Fibroblast of skin of scalp (primary cell): ENCODE measurements at regions not wholly inside any gene's neighbourhood (a gene's known extent, or its start where the extent isn't known, plus 50 kb on each side); places are given as distances from the start of the nearest gene placed in this dataset.
"Not testable (repeated sequence)": the region's sequence is repeated elsewhere in the genome, so short reads cannot be mapped to it uniquely, and the experiment has no call there.

Experiments used
- DNase-seq: peaks from one replicate; pipeline ENCODE4 v3.0.0-alpha.2; 2013

GRCh38 chr10:80952436-80952835 is 414.7 kb downstream of the SH2D4B start:
- no peak for DNase-seq

- DNase-seq = no peak
These were observed 419.5 kb downstream of the SH2D4B start for GRCh38 chr10:80957161-80957560.

DNA sequence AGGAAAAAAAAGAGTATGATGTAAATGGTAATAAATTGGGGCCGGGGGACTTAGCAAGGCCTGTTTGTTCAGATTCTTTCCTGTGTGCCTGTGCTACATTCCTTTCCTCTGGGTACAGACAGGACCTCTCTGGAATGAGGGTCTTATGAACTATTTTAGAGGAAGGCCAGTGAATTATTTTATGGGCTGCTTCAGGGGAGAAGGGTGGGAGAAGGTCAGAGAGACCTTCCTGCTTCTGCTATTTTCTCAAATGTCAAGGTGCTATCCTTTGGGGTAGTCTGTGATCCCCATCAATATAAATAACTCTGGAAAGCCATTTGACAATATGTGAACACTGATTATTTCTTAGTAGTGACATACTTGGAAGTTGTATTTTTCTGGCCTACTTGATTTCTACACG is 426.5 kb downstream of the SH2D4B start:
- no peak for DNase-seq

GRCh38 chr10:80964955-80965614 is 427.4 kb downstream of the SH2D4B start:
- DNase-seq = no peak

GRCh38 chr10:80966326-80966986 is 428.8 kb downstream of the SH2D4B start:
- DNase-seq = no peak

DNA sequence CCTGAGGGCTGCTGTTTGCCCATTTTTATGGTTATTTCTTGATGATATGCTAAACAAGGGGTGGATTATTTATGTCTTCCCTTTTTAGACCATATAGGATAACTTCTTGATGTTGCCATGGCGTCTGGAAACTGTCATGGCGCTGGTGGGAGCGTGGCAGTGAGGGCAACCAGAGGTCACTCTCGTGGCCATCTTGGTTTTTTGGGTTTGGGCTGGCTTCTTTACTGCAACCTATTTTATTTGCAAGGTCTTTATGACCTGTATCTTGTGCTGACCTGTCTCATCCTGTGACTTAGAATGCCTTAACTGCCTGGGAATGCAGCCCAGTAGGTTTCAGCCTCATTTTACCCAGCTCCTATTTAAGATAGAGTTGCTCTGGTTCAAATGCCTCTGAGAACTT is 429.7 kb downstream of the SH2D4B start:
- not testable (repeated sequence) for DNase-seq

DNA sequence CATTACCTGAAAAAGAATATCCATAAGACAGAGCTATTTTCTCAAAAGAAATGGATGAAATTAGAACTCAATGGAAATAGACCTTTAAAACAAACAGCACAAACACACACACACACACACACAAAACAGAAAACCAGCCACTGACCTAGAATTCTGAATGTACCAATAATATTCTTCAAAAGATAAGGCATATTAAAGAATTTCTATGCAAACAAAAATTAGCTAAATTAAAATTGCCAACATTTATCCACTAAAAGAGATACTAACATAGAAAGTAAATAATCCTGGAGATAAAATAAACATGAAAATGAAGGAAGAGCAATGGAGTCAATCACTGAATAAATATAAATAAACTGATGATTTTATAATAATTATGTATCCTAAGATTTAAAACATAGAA is 431.2 kb downstream of the SH2D4B start:
- no peak for DNase-seq

DNA sequence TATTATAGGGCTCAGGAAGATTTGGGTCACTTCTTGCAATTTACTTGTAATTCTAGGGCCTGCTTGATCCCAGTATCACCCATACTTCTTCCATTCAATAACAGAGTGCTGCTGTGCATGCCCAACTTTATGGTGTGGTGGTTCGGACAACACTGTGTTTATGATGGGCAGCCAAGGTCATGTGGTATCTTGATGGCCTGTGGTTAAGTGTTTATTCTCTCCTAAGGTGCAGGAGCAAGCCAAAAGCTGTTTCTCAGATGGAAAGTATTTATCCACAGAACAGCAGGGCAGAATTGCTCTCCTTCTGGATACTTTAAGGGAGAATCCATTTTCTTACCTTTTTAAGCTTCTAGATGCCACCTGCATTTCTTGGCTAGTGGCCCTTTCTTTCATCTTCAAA is 433.8 kb downstream of the SH2D4B start:
- no peak for DNase-seq

- DNase-seq = no peak
These were observed 439.0 kb downstream of the SH2D4B start for GRCh38 chr10:80976658-80977057.

DNA sequence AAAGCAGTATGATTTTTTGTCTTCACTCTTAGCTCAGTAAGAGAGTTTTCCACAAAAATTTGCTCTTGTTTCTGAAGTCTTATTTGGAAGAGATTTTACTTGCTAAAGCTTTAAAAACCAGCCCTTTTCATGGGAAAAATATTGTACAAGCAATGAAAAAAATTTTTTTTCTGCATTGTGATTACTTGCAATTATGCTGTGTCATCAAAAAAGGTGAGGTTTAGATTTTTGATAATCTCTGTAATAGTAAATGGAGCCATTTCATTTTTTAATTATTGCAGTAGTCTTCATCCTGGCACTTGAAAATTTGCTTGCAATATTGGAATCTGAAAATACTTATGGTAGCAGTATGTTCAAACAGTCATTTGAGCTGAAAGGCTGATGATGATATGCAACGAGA is 447.4 kb downstream of the SH2D4B start:
- DNase-seq = no peak

DNA sequence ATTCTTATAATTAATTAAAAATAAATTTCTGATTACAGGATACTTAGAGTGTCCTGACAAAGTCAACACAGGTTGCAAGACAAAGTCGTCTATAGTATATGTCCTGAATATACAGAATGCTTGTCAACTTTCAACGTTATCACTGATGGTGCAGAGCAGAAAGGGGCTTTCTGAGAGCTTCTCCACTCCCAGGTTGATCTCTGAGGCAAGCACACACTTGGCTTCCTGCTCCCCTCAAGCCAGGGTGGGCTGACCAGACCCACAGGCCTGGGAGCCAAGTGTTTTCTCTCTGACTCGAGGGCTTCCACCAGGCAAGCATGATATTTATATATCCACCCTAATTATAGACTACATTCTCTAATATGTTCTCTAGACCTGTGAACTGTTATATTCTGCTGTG is 448.9 kb downstream of the SH2D4B start:
- DNase-seq = no peak

DNA sequence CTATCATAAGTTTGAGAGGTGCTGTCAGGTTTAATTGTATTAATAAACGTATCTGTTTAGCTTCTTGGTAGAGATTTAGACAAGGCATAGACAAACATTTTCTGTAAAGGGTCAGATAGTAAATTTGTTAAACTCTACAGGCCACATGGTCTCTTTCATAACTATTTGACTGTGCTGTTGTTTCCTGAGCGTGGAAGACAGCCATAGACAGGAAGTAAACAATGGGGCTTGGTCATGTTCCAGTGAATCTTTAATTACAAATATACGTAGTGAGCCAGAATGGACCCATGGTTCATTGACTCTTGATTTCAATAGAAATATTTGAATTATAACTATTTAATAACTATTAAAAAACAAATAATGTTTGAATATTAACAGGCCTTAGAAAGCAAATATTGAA is 451.1 kb downstream of the SH2D4B start:
- no peak for DNase-seq

GRCh38 chr10:80996615-80997193 is 459.0 kb downstream of the SH2D4B start:
- DNase-seq = no peak

DNA sequence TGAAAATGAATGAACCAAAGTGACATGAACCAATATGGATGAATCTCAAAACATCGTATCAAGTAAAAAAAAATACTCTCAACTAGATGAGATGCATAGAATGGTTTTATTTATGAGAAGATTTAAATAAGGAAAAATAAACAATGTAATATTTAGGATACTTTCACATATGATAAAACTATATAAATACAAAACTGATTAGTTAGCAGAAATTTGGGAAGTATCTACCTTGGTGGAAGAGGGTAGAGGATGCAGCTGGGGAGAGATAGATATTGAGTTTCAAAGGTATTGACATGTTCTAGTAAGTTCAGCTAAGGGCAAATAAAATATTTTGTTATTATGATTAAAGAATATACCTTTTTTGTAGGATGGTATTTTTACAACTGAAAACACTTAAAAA is 463.1 kb downstream of the SH2D4B start:
- DNase-seq = no peak

DNA sequence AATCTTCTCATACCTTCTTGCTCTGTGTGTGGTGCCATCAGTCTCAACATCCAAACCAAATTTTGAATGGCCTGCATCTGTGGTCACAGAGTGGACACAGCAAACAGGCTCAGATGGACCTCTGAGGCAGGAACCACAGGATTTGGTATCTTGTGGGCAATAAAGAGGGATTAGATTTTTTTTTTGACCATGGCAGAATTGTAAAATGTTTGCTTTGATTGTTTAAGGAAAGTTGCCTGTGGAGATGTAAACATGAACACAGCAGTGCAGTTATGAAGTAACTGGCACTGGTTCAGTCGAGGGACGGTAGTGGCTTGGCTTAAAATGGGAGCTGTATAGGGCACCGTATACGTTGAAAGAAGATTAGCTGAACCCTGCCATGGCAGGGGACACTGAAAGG is 464.7 kb downstream of the SH2D4B start:
- DNase-seq = no peak

DNA sequence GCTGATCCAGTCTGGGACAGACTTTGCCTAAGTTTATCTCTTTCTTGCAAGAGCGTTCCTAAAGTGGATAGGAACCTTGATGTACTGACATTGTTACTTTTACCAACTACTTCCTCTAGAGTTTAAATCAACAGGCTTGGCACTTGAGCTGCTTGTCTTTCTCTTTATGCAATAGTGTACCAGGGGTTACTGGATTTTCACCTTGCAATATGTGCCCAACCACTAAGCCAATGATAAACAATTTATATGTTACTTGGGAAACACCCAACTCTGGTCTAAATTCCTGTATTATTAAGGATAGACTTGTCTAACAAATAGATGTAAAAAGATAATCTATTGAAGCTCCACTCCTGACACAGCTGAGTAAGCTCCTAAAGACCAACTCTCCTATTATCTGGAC is 470.2 kb downstream of the SH2D4B start:
- no peak for DNase-seq

- no peak for DNase-seq
These were observed 471.0 kb downstream of the SH2D4B start for GRCh38 chr10:81008726-81009125.

- no peak for DNase-seq
These were observed 471.6 kb downstream of the SH2D4B start for GRCh38 chr10:81009296-81009695.

DNA sequence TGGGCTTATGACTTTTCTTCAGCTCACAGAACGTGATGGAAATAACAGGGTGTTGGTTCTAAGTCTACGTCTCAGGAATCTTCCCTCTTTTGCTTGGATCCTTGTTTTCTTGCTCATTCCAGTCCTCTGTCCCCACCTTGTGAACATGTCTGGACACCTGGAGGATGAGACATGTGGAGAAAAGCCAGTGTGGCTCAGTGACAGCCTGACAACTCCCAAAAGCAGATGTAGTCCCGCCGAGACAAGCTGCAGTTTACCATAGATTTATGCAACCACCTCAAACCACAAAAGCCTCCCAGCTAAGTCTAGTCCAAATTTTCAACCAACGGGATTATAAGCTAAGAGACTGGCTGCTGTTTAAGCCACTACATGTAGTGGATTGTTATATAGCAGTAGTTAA is 476.1 kb downstream of the SH2D4B start:
- DNase-seq = no peak

DNA sequence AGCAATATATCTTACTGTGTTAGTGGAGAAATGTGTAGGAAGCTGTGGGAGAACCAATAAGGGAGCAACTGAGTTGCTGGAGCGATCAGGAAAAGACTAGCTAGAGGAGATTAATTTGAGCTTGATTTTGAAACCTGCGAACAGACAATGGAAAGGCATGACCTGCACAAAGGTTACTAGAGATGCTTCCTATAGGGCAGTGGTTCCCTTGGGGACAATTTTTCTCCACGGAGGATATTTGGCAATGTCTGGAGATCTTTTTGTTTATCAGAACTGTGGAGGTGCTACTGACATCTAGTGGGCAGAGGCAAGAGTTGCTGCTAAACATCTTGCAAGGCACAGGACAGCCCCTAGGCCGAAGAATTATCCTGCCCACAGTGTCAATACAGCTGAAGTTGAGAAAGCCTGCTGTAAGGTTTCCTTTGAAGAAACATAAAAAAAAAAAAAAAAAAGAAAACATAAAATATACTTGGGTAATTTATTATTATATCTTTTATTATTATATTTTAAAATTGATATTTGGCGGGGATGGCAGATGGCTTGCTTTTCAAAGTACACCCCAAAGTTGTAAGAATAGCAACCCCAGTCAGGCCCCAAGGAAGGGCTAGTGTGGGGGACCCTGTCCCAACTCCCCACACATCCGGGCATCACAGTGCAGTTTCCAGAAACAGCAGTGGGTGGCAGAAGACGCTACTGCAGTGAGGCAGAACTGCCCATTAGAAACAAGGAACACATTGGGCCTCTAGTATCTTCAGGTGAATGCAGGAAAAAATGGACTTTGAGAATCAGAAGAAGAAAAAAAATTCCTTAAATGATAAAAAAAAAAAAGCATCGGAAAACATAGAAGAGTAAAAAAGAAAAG is 481.6 kb downstream of the SH2D4B start:
- DNase-seq = peak; percentile 68

- no peak for DNase-seq
These were observed 483.9 kb downstream of the SH2D4B start for GRCh38 chr10:81021428-81022129.

DNA sequence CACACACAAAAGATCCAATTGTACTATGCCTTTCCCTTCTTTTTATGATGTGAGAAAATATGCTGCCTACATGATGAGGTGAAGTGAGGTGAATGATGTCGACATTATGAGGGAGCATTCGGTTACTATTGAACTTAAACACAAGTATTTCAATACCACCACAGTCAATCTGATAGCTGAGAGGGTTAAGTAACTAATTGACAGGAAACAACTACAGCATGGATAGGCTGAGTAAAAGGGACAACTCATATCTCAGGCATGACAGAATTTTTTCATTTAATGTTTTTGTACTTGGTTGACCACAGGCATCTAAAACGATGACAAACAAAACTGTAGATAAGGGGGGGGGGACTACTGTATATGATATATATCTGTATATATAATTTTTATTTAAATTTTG is 488.9 kb downstream of the SH2D4B start:
- peak; percentile 84 for DNase-seq

DNA sequence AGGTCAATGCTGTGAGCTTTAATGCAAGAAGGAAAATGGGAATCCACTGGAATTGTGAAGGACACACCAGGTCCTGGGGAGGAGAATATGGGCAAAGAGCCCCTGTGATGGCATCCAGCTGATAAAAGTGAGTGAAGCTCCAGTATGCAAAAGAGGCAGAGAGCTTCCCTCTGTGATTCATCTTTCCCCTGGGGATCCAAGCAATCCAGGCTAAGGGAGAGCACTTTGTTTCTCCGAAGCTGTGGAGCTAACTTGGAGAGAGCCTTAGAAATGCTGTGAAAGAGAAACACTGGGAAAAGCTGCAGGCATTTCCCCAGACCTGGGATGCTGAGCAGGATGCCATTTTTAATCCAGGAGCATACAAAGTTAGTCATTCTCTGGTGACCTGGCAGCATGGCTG is 489.5 kb downstream of the SH2D4B start:
- peak; percentile 87 for DNase-seq
